Right lobe of liver (tissue), 6 donors: ENCODE measurements at regions not wholly inside any gene's neighbourhood (a gene's known extent, or its start where the extent isn't known, plus 50 kb on each side); places are given as distances from the start of the nearest gene placed in this dataset.

Experiments
- ATAC-seq, 4 donors: fragments of 200-7000 bp; cut with Tn5 transposase; one replicate each; pipeline ENCODE4 v1.9.1; 2020; ENCODE audit warnings: mild to moderate bottlenecking in 4 of 4, moderate library complexity in 4 of 4
- DNase-seq, 3 donors: peaks; one replicate each; pipeline ENCODE4 v3.0.0-alpha.2; 2020
- H3K27ac ChIP-seq, 3 donors: fragments of 200-600 bp; one replicate each; pipeline ENCODE4 v1.8.0; 2022
- H3K27me3 ChIP-seq, 2 donors: fragments of 200-600 bp; one replicate each; pipeline ENCODE4 v1.8.0; 2022
- H3K36me3 ChIP-seq, 4 donors: fragments of 200-600 bp; sonication (generic) in 1 of 4; one replicate each; pipeline versions ENCODE4 v1.5.1 to v1.8.0; 2017 to 2022; ENCODE audit warnings: control low read depth in 1 of 4
- H3K4me1 ChIP-seq, 4 donors: fragments of 200-600 bp; sonication (generic) in 1 of 4; one replicate each; pipeline versions ENCODE4 v1.5.1 to v1.8.0; 2017 to 2022; ENCODE audit warnings: control low read depth in 1 of 4
- H3K4me3 ChIP-seq, 3 donors: fragments of 200-600 bp; one replicate each; pipeline ENCODE4 v1.8.0; 2022
- H3K9me3 ChIP-seq, 4 donors: fragments of 200-600 bp; sonication (generic) in 1 of 4; one replicate each; pipeline versions ENCODE4 v1.5.1 to v1.8.0; 2017 to 2022; ENCODE audit warnings: control low read depth in 1 of 4
- POLR2A ChIP-seq: fragments of 450-650 bp; IDR thresholded peaks from one replicate; pipeline ENCODE4 v1.6.1; 2017; ENCODE audit warnings: antibody characterized with exemption, mild to moderate bottlenecking
- WGBS: methylation state at CpG from one replicate; pipeline ENCODE4 v1.1.6; 2018; ENCODE audit warnings: low coverage, low lambda C conversion rate; ENCODE audit not compliant: insufficient coverage; ENCODE audit errors: missing lambda C conversion rate; 5-methylcytosine and 5-hydroxymethylcytosine counted together
- intact Hi-C, 2 donors: fragments of 100-400 bp; cut with DNase I; formaldehyde crosslinking; loops; one replicate each; pipeline versions ENCODE4 v1.11.2 to v1.14.1; 2022
- TF ChIP-seq, protein P1 (sequence below), 4 donors: fragments of 200-600 bp in 3 of 4; fragments of 450-650 bp in 1 of 4; IDR thresholded peaks; one replicate each; pipeline versions ENCODE4 v1.5.1 to v1.8.0; 2016 to 2022; ENCODE audit warnings: antibody characterized with exemption in 4 of 4, mild to moderate bottlenecking in 2 of 4
- donor health status: DM: no; HTN: yes; CAD: no.
- donor health status: DM: no; HTN: no; CAD: no.
- donor health status: DM: no; HTN: no; CAD: no.
- donor health status: DM: no; HTN: yes; CAD: no.
- donor health status: DM: no; HTN: yes; CAD: no.

GRCh38 chr3:56986347-56986746 lies 74.1 kb upstream of the SPATA12 start:
- no peak overlapping the region for H3K4me3 ChIP-seq
- H3K27ac ChIP-seq, result no peak overlapping the region
- no peaks in the 10 kb centered on the region for H3K27me3 ChIP-seq
- no peaks in the 10 kb centered on the region for H3K9me3 ChIP-seq
- DNase-seq (no peak), ATAC-seq (no peak)
- TF ChIP-seq POLR2A, result no peak
- TF ChIP-seq, protein P1, sequence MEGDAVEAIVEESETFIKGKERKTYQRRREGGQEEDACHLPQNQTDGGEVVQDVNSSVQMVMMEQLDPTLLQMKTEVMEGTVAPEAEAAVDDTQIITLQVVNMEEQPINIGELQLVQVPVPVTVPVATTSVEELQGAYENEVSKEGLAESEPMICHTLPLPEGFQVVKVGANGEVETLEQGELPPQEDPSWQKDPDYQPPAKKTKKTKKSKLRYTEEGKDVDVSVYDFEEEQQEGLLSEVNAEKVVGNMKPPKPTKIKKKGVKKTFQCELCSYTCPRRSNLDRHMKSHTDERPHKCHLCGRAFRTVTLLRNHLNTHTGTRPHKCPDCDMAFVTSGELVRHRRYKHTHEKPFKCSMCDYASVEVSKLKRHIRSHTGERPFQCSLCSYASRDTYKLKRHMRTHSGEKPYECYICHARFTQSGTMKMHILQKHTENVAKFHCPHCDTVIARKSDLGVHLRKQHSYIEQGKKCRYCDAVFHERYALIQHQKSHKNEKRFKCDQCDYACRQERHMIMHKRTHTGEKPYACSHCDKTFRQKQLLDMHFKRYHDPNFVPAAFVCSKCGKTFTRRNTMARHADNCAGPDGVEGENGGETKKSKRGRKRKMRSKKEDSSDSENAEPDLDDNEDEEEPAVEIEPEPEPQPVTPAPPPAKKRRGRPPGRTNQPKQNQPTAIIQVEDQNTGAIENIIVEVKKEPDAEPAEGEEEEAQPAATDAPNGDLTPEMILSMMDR (IDR thresholded peaks at IDR 0.05), result no peak
- H3K4me1 ChIP-seq, result no peaks in the 10 kb centered on the region
- intact Hi-C loops, result loop anchor here (5.0 to 10.0 kb wide), 2 partner anchors 182 to 284 kb away; partner anchors contain the start of gene ARHGEF3 (in 2 of the 2)
- no peaks in the 10 kb centered on the region for H3K36me3 ChIP-seq
- 58% methylated on average over 5 of the region's 5 CpGs for WGBS

- no peaks in the 10 kb centered on the region for H3K4me1 ChIP-seq
- WGBS, result 80% methylated on average over 1 of the region's 2 CpGs
- H3K36me3 ChIP-seq, result no peaks in the 10 kb centered on the region
- DNase-seq, result no peak
- no peak overlapping the region for H3K27ac ChIP-seq
- no peaks in the 10 kb centered on the region for H3K9me3 ChIP-seq
- no peaks in the 10 kb centered on the region for H3K27me3 ChIP-seq
- intact Hi-C loops, result loop anchor here (5.0 to 10.0 kb wide), 2 partner anchors 181 to 284 kb away; partner anchors contain the start of gene ARHGEF3 (in 2 of the 2)
- ATAC-seq, result no peak
- no peak overlapping the region for H3K4me3 ChIP-seq
- TF ChIP-seq POLR2A, result no peak
- TF ChIP-seq, protein P1 (IDR thresholded peaks at IDR 0.05), result no peak
Measured at GRCh38 chr3:56985878-56986277, 74.6 kb upstream of the SPATA12 start.

DNA sequence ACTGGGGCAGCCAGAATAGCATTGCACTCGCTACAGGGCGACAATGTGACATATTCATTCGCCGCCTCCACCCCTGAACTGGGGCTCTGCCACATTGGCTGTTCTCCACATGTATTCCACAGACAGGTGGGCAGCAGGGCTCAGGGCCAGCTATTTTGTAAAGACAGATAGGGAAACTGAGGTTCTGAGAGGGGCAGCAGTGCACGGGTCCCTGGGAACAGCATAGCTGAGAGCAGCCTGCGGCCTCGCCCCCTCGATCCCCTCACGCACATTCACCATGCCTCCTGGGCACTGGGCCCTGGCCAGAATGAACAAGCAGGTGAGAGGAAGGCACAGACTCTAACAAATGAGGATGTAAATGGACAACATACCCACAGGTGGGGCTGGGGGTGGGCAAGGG lies 75.0 kb upstream of the SPATA12 start:
- Histone ChIP-seq H3K4me1 (no peaks in the 10 kb centered on the region), H3K27me3 (no peaks in the 10 kb centered on the region), H3K9me3 (no peaks in the 10 kb centered on the region), H3K36me3 (no peaks in the 10 kb centered on the region), H3K4me3 (no peak overlapping the region), H3K27ac (no peak overlapping the region)
- TF ChIP-seq, protein P1 (IDR thresholded peaks at IDR 0.05), result no peak
- DNase-seq (no peak), ATAC-seq (no peak)
- intact Hi-C loops, result loop anchor here (5.0 to 10.0 kb wide), 2 partner anchors 181 to 283 kb away; partner anchors contain the start of gene ARHGEF3 (in 2 of the 2)
- WGBS, result 92% methylated on average over 8 of the region's 9 CpGs

- Histone ChIP-seq H3K4me1 (no peaks in the 10 kb centered on the region), H3K27ac (no peak overlapping the region), H3K36me3 (no peaks in the 10 kb centered on the region), H3K27me3 (no peaks in the 10 kb centered on the region), H3K9me3 (no peaks in the 10 kb centered on the region), H3K4me3 (no peak overlapping the region)
- intact Hi-C loops, result loop anchor here (10.0 kb wide), 1 partner anchor 179 kb away; the partner anchor contains the start of gene ARHGEF3 (in 2 of the 2)
- WGBS, result 48% methylated on average over 7 of the region's 8 CpGs
- ATAC-seq, result no peak
- no peak for TF ChIP-seq POLR2A
- TF ChIP-seq, protein P1 (IDR thresholded peaks at IDR 0.05), result no peak
- no peak for DNase-seq
Measured at GRCh38 chr3:56983427-56983826, 77.0 kb upstream of the SPATA12 start.
